Endothelial cell (in vitro differentiated cells): ENCODE measurements at regions not wholly inside any gene's neighbourhood (a gene's known extent, or its start where the extent isn't known, plus 50 kb on each side); places are given as distances from the start of the nearest gene placed in this dataset.
"Not testable (repeated sequence)": the region's sequence is repeated elsewhere in the genome, so short reads cannot be mapped to it uniquely, and the experiment has no call there.

ENCODE experiments used
- DNase-seq: peaks from one replicate; pipeline ENCODE4 v3.0.0; 2021; ENCODE audit warnings: low spot score
- H3K27ac Mint-ChIP-seq: one replicate; pipeline ENCODE4 v1.8.0; 2021; ENCODE audit warnings: mixed read lengths, inconsistent platforms; ENCODE audit not compliant: unreplicated experiment
- H3K27me3 Mint-ChIP-seq: one replicate; pipeline ENCODE4 v1.8.0; 2021; ENCODE audit warnings: mild to moderate bottlenecking, moderate library complexity, mixed read lengths, inconsistent platforms; ENCODE audit not compliant: unreplicated experiment
- H3K36me3 Mint-ChIP-seq: one replicate; pipeline ENCODE4 v1.8.0; 2021; ENCODE audit warnings: mild to moderate bottlenecking, low read depth, mixed read lengths, inconsistent platforms; ENCODE audit not compliant: unreplicated experiment
- H3K4me1 Mint-ChIP-seq: one replicate; pipeline ENCODE4 v1.8.0; 2021; ENCODE audit warnings: mild to moderate bottlenecking, mixed read lengths, inconsistent platforms; ENCODE audit not compliant: unreplicated experiment
- H3K4me3 Mint-ChIP-seq: one replicate; pipeline ENCODE4 v1.8.0; 2021; ENCODE audit warnings: mild to moderate bottlenecking, mixed read lengths, inconsistent platforms; ENCODE audit not compliant: unreplicated experiment
- H3K9me3 Mint-ChIP-seq: one replicate; pipeline ENCODE4 v1.8.0; 2021; ENCODE audit warnings: mixed read lengths, inconsistent platforms; ENCODE audit not compliant: unreplicated experiment
- TF ChIP-seq, protein P1 (sequence below): fragments of 200-600 bp; sonication (generic); IDR thresholded peaks from one replicate; pipeline ENCODE4 v1.5.0; 2021; ENCODE audit warnings: antibody characterized with exemption; ENCODE audit not compliant: unreplicated experiment

DNA sequence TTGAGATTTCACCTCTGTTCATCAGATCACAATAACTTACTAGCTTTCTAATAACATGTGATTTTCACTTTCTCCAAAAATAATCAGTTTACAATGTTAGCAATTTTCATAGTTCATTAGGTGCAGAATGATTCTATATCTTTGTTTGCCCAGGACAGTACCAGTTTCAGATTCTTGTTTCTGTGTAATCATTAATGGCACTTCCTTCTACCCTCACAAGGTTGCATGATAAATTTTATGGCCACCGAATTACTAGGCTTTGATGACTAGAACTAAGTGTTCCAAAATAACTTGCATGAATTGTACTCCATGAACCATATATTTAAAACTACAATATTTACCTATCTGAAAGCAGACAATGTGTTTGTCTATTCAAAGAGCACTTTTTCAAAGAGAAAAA lies 442.3 kb downstream of the EPHA7 start:
- TF ChIP-seq, protein P1, sequence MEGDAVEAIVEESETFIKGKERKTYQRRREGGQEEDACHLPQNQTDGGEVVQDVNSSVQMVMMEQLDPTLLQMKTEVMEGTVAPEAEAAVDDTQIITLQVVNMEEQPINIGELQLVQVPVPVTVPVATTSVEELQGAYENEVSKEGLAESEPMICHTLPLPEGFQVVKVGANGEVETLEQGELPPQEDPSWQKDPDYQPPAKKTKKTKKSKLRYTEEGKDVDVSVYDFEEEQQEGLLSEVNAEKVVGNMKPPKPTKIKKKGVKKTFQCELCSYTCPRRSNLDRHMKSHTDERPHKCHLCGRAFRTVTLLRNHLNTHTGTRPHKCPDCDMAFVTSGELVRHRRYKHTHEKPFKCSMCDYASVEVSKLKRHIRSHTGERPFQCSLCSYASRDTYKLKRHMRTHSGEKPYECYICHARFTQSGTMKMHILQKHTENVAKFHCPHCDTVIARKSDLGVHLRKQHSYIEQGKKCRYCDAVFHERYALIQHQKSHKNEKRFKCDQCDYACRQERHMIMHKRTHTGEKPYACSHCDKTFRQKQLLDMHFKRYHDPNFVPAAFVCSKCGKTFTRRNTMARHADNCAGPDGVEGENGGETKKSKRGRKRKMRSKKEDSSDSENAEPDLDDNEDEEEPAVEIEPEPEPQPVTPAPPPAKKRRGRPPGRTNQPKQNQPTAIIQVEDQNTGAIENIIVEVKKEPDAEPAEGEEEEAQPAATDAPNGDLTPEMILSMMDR = no peak

DNA sequence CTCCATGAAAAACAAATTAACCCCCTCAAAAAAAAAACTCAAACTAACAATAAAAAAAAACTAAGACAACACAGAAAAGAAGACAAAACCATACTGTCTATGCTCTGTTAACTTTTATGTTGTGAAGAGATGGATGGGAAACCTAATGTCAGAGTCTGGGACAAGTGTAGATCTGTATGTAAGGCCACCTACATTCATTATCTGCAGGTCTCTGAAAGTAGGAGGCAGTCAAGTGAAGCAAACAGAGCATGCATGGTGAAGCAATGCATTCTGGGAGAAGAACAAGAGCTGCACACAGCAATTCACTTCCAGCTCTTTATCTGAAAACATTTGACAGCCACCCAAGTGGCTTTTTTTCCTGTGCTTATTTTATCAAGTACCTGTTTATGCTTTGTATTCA lies 452.0 kb downstream of the EPHA7 start:
- Mint-ChIP-seq H3K27me3 (no peaks in the 10 kb centered on the region), H3K4me1 (no peaks in the 10 kb centered on the region), H3K4me3 (no peak overlapping the region), H3K36me3 (no peaks in the 10 kb centered on the region), H3K9me3 (no peaks in the 10 kb centered on the region), H3K27ac (no peak overlapping the region)
- no peak for DNase-seq
- TF ChIP-seq, protein P1 = no peak

More for the DNA sequence above, 442.3 kb downstream of the EPHA7 start:
- Mint-ChIP-seq H3K9me3 (no peaks in the 10 kb centered on the region), H3K4me3 (no peak overlapping the region), H3K4me1 (peaks cover 4% of the 10 kb centered on the region), H3K27me3 (no peaks in the 10 kb centered on the region), H3K36me3 (no peaks in the 10 kb centered on the region), H3K27ac (no peak overlapping the region)
- no peak for DNase-seq

DNA sequence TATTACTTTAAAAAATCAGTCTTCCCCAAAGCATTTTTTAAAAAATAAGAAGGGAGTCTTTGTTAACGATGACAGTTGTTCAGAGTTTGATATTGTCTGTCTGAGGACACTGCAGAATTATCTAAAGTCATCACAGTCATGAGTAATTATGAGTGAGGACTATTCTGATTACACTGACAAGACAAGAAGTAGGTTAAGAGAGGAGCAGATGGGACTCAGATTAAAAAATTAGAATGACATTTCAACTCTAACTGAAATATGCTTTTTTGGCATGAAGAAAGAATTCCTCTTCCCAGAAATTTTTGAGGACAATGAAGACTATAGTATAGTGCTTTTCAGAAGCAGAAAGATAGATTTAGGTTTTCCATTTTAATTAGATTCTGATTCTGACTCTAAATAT lies 456.5 kb downstream of the EPHA7 start:
- H3K4me3 Mint-ChIP-seq = no peak overlapping the region
- H3K27me3 Mint-ChIP-seq = peaks cover 4% of the 10 kb centered on the region
- TF ChIP-seq, protein P1 = no peak
- no peak overlapping the region for H3K27ac Mint-ChIP-seq
- peaks cover 12% of the 10 kb centered on the region for H3K36me3 Mint-ChIP-seq
- no peak for DNase-seq
- H3K9me3 Mint-ChIP-seq = peaks cover 7% of the 10 kb centered on the region
- no peaks in the 10 kb centered on the region for H3K4me1 Mint-ChIP-seq

DNA sequence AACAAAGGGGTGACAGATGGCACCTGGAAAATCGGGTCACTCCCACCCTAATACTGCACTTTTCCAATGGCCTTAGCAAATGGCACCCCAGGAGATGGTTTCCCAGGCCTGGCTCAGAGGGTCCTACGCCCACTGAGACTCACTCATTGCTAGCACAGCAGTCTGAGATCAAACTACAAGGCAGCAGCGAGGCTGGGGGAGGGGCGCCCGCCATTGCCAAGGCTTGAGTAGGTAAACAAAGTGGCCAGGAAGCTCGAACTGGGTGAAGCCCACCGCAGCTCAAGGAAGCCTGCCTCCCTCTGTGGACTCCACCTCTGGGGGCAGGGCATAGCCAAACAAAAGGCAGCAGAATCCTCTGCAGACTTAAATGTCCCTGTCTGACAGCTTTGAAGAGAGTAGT lies 467.2 kb downstream of the EPHA7 start:
- not testable (repeated sequence) for DNase-seq, H3K36me3 Mint-ChIP-seq, H3K4me1 Mint-ChIP-seq, H3K27me3 Mint-ChIP-seq, H3K4me3 Mint-ChIP-seq, H3K27ac Mint-ChIP-seq, H3K9me3 Mint-ChIP-seq

DNA sequence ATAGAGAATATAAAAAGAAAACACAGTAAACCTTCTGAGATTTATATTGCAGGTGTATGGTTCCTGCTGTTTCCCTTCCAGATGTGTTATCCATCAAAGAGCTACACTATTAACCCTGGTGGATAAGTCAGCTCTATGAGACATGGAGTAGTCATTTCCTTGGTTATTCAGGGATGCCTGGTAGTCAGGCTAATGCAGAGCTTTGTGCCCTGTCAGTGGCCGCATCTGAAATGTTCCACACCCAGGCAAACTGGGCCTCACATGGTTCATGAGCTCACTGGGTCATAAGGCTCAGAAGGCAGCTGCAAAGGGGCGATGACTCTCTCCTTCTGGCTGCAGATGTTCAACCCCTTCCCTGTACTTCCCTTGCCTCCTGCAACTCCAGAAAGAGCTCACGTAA lies 473.6 kb downstream of the EPHA7 start:
- no peak overlapping the region for H3K27ac Mint-ChIP-seq
- H3K4me1 Mint-ChIP-seq = no peaks in the 10 kb centered on the region
- no peak overlapping the region for H3K4me3 Mint-ChIP-seq
- DNase-seq = no peak
- no peaks in the 10 kb centered on the region for H3K9me3 Mint-ChIP-seq
- H3K27me3 Mint-ChIP-seq = no peaks in the 10 kb centered on the region
- H3K36me3 Mint-ChIP-seq = no peaks in the 10 kb centered on the region
- TF ChIP-seq, protein P1 = no peak

DNA sequence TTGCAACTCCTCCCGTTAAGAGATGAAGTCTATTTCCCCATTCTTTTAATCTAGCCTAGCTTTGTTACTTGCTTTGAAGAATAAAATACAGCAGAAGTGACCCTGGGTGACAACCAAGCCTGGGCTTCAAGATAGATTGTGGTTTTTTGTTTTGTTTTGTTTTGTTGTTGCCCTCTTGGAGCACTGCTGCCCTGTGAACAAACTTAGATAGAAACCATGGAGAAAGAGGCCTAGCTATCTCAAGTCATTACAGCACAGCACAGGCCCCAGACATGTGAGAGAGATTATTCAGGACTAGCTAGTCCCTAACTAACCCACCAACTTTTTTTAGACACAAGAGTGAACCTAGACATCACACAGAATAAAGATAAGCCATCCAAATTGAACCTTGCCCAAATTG lies 475.2 kb downstream of the EPHA7 start:
- Mint-ChIP-seq H3K4me3 (no peak overlapping the region), H3K4me1 (no peaks in the 10 kb centered on the region), H3K36me3 (no peaks in the 10 kb centered on the region), H3K9me3 (no peaks in the 10 kb centered on the region), H3K27ac (no peak overlapping the region), H3K27me3 (no peaks in the 10 kb centered on the region)
- TF ChIP-seq, protein P1 = no peak
- DNase-seq = no peak
